Hematopoietic multipotent progenitor cell treated with erythropoietin and hydrocortisone succinate and interleukin-3 and kit ligand, for 6 days (in vitro differentiated cells): ENCODE measurements at regions not wholly inside any gene's neighbourhood (a gene's known extent, or its start where the extent isn't known, plus 50 kb on each side); places are given as distances from the start of the nearest gene placed in this dataset.
"Not testable (repeated sequence)": the region's sequence is repeated elsewhere in the genome, so short reads cannot be mapped to it uniquely, and the experiment has no call there.

ENCODE experiments used
- DNase-seq: peaks from one replicate; pipeline ENCODE4 v3.0.0-alpha.2; 2015

DNA sequence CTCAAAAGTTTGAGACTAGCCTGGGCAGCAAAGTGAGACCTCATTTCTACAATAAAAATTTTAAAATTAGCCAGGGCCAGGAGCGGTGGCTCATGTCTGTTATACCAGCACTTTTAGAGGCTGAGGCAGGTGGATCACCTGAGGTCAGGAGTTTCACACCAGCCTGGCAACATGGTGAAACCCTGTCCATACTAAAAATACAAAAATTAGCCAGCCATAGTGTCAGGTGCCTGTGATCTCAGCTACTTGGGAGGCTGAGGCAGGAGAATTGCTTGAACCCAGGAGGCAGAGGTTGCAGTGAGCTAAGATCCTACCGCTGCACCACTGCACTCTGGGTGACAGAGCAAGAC lies 85.1 kb upstream of the MAP4 start:
- not testable (repeated sequence) for DNase-seq

GRCh38 chr3:48092270-48092669 lies 76.1 kb upstream of the MAP4 start:
- DNase-seq: no peak

- DNase-seq: no peak
These were observed 74.1 kb upstream of the MAP4 start for GRCh38 chr3:48090166-48090939.

DNA sequence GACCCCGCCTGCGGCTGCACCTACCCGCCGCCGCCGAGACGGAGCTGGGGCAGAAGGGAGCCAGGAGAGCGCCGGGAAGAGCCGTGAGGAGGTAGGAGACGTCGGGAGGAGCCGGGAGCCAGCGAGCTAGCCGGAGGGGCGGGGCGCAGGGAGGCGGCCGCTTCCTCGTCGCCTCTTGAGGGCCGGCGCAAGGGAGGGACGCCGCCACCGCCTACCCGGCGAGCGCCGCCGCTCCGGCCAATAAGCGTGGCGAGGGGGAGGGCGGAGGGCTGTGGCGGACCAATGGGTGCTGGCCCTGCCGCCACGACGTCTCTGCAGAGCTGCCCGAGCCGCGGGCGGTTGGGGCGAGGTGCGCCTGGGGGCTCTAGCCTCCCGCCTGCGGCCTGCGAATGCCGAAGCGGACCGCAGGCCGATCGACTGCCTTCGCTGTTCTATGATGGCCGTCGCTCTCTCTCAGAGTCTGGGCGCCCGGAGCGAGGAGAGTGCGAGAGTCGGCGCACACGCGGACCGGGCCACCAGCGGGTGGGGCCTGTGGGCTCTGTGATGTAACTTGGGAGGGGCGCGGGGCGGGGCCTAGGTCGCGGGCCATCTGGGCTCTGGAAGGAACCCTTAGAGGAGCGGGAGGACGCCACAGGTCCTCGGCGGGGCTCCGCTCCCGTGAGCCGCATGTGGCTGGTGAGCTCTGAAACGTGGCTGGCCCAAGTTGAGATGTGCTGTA lies 72.7 kb upstream of the MAP4 start:
- peak; percentile 98 for DNase-seq

GRCh38 chr3:48088056-48088748 lies 72.0 kb upstream of the MAP4 start:
- peak; percentile 54 for DNase-seq

- no peak for DNase-seq
These were observed 70.5 kb upstream of the MAP4 start for GRCh38 chr3:48086705-48087104.

- DNase-seq: no peak
These were observed 68.7 kb upstream of the MAP4 start for GRCh38 chr3:48084929-48085328.

DNA sequence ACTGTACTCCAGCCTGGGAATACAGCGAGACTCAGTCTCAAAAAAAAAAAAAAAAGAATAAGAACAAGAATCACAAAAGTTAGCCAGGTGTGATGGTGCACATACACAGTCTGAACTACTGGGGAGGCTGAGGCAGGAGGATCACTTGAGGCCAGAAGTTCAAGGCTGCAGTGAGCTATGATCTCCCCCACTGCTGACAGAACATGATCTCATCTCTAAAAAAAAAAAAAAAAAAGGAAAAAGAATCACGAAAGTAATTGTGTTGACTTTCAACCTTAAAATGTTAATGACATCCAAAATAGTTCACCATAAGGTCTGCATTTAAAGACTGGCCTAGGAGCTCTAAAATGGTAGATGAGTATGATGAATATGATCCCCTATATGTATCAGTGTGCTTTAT lies 68.0 kb upstream of the MAP4 start:
- no peak for DNase-seq

DNA sequence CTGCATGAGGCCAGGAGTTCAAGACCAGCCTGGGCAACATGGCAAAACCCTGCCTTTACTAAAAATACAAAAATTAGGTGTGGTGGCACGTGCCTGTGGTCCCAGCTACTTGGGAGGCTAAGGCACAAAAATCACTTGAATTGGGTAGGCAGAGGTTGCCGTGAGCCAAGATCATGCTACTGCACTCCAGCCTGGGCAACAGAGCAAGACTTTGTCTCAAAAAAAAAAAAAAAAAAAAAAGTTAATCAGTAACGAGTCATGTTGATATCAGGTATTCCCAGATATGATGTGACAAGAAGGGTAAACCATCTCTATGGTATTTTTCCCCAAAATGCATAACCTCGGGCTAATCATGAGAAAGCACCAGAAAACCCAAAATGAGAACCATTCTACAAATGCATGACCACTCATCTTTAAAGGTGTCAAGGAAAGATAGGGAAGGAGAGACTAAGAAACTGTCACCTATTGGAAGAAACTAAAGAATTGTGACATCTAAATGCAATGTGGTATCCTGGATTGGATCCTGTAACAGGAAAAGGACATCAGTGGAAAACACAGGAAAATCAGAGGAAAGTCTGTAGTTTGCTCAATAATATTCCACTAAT lies 66.5 kb upstream of the MAP4 start:
- peak; percentile 57 for DNase-seq

DNA sequence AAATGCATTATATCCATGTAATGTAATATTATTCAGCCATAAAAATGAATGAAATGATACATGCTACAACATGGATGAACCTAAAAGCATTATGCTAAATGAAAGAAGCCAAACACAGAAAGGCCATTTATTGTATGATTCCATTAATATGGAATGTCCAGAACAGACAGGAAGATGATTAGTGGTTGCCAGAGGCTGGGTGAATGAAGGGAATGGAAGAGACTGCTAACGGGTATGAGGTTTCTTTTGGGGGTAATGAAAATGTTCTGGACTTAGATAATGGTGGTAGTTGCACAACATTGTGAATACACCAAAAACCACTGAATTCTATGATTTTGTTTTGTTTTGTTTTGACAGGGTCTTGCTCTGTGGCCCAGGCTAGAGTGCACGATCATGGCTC lies 61.6 kb upstream of the MAP4 start:
- no peak for DNase-seq

GRCh38 chr3:48070030-48070429 lies 53.8 kb upstream of the MAP4 start:
- DNase-seq: no peak

GRCh38 chr3:48069339-48069738 lies 53.1 kb upstream of the MAP4 start:
- DNase-seq: no peak

- DNase-seq: no peak
These were observed 52.7 kb upstream of the MAP4 start for GRCh38 chr3:48068886-48069285.

DNA sequence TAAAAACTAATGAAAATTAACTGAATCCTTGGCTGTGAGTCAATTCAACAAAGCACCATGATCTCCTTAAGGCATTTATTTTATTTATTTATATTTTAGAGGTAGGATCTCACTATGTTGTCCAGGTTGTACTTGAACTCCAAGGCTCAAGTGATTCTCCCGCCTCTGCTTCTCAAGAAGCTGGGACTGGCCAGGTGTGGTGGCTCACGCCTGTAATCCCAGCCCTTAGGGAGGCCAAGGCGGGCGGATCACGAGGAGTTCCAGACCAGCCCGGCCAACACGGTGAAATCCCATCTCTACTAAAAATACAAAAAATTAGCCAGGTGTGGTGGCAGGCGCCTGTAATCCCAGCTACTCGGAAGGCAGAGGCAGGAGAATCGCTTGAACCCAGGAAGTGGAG lies 52.1 kb upstream of the MAP4 start:
- DNase-seq: not testable (repeated sequence)

DNA sequence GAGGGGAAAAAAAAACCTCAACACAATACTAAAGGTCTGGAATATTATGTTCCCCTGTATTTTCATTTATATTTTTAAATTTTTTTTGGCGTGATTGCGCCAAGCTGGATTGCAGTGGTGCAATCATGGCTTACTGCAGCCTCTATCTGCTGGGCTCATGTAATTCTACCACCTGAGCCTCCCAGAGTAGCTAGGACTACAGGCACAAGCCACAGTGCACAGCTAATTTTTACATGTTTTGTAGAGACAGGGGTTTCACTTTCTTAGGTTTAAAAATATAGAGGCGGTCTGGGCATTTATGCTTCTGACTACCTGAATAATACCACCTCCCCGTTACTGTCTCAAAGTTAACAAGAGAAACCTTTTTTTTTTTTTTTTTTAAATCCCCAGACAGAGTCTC lies 51.1 kb upstream of the MAP4 start:
- no peak for DNase-seq
